ENCODE measurements at regions not wholly inside any gene's neighbourhood (a gene's known extent, or its start where the extent isn't known, plus 50 kb on each side); places are given as distances from the start of the nearest gene placed in this dataset.

GRCh38 chr12:58253663-58254062 lies 312.3 kb downstream of the ATP23 start:
- BruUV-seq (replicated peaks), result no TSS peak
- Mint-ChIP-seq H3K4me3 (ENCODE audit: unreplicated experiment) (no peak overlapping the region), H3K36me3 (ENCODE audit: insufficient read depth, unreplicated experiment) (no peaks in the 10 kb centered on the region), H3K4me1 (ENCODE audit: low read depth, unreplicated experiment) (no peaks in the 10 kb centered on the region), H3K27me3 (ENCODE audit: insufficient read depth, unreplicated experiment) (no peaks in the 10 kb centered on the region), H3K9me3 (ENCODE audit: unreplicated experiment) (peaks cover 3% of the 10 kb centered on the region), H3K27ac (ENCODE audit: unreplicated experiment) (no peak overlapping the region)
- H3K4me1 ChIP-seq, result no peaks in the 10 kb centered on the region
- CTCF ChIA-PET, result interaction anchor here (0.6 kb wide), 1 partner anchor 58 kb away, joined by 4 read pairs; no protein-coding TSS in a partner anchor
- DNase-seq, result no peak
- no peak for TF ChIP-seq CTCF (IDR thresholded peaks at IDR 0.05; ENCODE audit: insufficient read depth in 1 of 2, low read depth in 1 of 2, low read length in 1 of 2, severe bottlenecking in 1 of 2, unreplicated experiment in 1 of 2)
- no peaks in the 10 kb centered on the region for H3K36me3 ChIP-seq (ENCODE audit: control insufficient read depth, insufficient read depth, low read length)
- intact Hi-C loops (cut with micrococcal nuclease; ENCODE audit: unreplicated experiment), result no loop called here
- peaks cover 2% of the 10 kb centered on the region; the same call in 1 of the 2 replicates for H3K27me3 ChIP-seq (replicated peaks; ENCODE audit: control insufficient read depth, insufficient read depth, low read length)
- POLR2A ChIA-PET, result no interaction called here
- no peaks in the 10 kb centered on the region for H3K9me3 ChIP-seq
- no peak overlapping the region for H3K4me3 ChIP-seq (ENCODE audit: low read depth, low read length)

- H3K4me1 ChIP-seq, result no peaks in the 10 kb centered on the region
- TF ChIP-seq CTCF (IDR thresholded peaks at IDR 0.05; ENCODE audit: insufficient read depth in 1 of 2, low read depth in 1 of 2, low read length in 1 of 2, severe bottlenecking in 1 of 2, unreplicated experiment in 1 of 2), result no peak
- intact Hi-C loops (cut with micrococcal nuclease; ENCODE audit: unreplicated experiment), result no loop called here
- no peak for DNase-seq
- no peak overlapping the region for H3K4me3 ChIP-seq (ENCODE audit: low read depth, low read length)
- Mint-ChIP-seq H3K4me1 (ENCODE audit: low read depth, unreplicated experiment) (no peaks in the 10 kb centered on the region), H3K27ac (ENCODE audit: unreplicated experiment) (no peak overlapping the region), H3K4me3 (ENCODE audit: unreplicated experiment) (no peak overlapping the region), H3K9me3 (ENCODE audit: unreplicated experiment) (no peaks in the 10 kb centered on the region), H3K27me3 (ENCODE audit: insufficient read depth, unreplicated experiment) (no peaks in the 10 kb centered on the region), H3K36me3 (ENCODE audit: insufficient read depth, unreplicated experiment) (no peaks in the 10 kb centered on the region)
- H3K36me3 ChIP-seq (ENCODE audit: control insufficient read depth, insufficient read depth, low read length), result no peaks in the 10 kb centered on the region
- no peaks in the 10 kb centered on the region for H3K9me3 ChIP-seq
- CTCF ChIA-PET, result no interaction called here
- BruUV-seq (replicated peaks), result no TSS peak
- H3K27me3 ChIP-seq (replicated peaks; ENCODE audit: control insufficient read depth, insufficient read depth, low read length), result peaks cover 2% of the 10 kb centered on the region; the same call in 1 of the 2 replicates
- POLR2A ChIA-PET, result no interaction called here
Observed at GRCh38 chr12:58254463-58255100, 313.2 kb downstream of the ATP23 start.

GRCh38 chr12:58262796-58263195 lies 321.4 kb downstream of the ATP23 start:
- no TSS peak for BruUV-seq (replicated peaks)
- Histone ChIP-seq H3K4me3 (ENCODE audit: low read depth, low read length) (no peak overlapping the region), H3K27me3 (replicated peaks; ENCODE audit: control insufficient read depth, insufficient read depth, low read length) (no peaks in the 10 kb centered on the region), H3K4me1 (no peaks in the 10 kb centered on the region), H3K9me3 (no peaks in the 10 kb centered on the region), H3K36me3 (ENCODE audit: control insufficient read depth, insufficient read depth, low read length) (no peaks in the 10 kb centered on the region)
- TF ChIP-seq CTCF (IDR thresholded peaks at IDR 0.05; ENCODE audit: insufficient read depth in 1 of 2, low read depth in 1 of 2, low read length in 1 of 2, severe bottlenecking in 1 of 2, unreplicated experiment in 1 of 2), result no peak
- Mint-ChIP-seq H3K4me3 (ENCODE audit: unreplicated experiment) (no peak overlapping the region), H3K27ac (ENCODE audit: unreplicated experiment) (no peak overlapping the region), H3K36me3 (ENCODE audit: insufficient read depth, unreplicated experiment) (no peaks in the 10 kb centered on the region), H3K4me1 (ENCODE audit: low read depth, unreplicated experiment) (no peaks in the 10 kb centered on the region), H3K9me3 (ENCODE audit: unreplicated experiment) (peaks cover 12% of the 10 kb centered on the region), H3K27me3 (ENCODE audit: insufficient read depth, unreplicated experiment) (no peaks in the 10 kb centered on the region)
- ChIA-PET CTCF (no interaction called here), POLR2A (no interaction called here)
- DNase-seq, result no peak
- intact Hi-C loops (cut with micrococcal nuclease; ENCODE audit: unreplicated experiment), result no loop called here
